Adrenal gland (tissue), 5 donors: ENCODE measurements at regions not wholly inside any gene's neighbourhood (a gene's known extent, or its start where the extent isn't known, plus 50 kb on each side); places are given as distances from the start of the nearest gene placed in this dataset.

Experiments used
- POLR2A ChIP-seq, 2 donors: fragments of 450-650 bp; IDR thresholded peaks; one replicate each; pipeline ENCODE4 v1.6.1; 2017; ENCODE audit warnings: antibody characterized with exemption in 2 of 2, mild to moderate bottlenecking in 2 of 2, moderate library complexity in 1 of 2
- TF ChIP-seq, protein P1 (sequence below), 6 experiments: fragments of 450-650 bp in 4 of 6; fragments of 200-600 bp in 2 of 6; sonication (generic) in 1 of 6; IDR thresholded peaks; 1 replicate in 5 of 6; 2 replicates in 1 of 6; pipeline versions ENCODE4 v1.5.1 to v1.8.0; 2016 to 2021; ENCODE audit warnings: antibody characterized with exemption in 6 of 6, mild to moderate bottlenecking in 2 of 6, moderate library complexity in 1 of 6
- donor health status: DM: no; HTN: no; CAD: no.

DNA sequence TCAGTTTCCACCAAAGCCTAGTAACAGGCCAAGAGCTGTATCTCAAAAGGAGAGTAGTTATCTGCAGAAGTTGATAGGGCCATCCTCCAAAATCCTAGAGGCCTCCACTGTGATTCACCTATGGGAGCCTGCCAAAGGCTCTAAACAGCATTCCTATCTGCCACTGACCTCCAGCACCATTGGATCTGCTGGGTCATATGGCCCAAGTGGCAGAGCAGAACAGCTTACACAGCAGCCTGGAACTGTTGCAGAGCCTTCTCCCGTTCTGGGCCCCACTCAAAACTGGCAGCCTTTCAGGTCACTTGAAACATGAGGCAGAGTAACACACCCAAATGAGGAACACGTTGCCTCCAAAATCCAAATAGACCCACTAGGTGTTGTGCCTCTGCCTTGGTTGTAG is 345.2 kb upstream of the RND3 start:
- TF ChIP-seq POLR2A (IDR thresholded peaks at IDR 0.05): no peak
- TF ChIP-seq, protein P1, sequence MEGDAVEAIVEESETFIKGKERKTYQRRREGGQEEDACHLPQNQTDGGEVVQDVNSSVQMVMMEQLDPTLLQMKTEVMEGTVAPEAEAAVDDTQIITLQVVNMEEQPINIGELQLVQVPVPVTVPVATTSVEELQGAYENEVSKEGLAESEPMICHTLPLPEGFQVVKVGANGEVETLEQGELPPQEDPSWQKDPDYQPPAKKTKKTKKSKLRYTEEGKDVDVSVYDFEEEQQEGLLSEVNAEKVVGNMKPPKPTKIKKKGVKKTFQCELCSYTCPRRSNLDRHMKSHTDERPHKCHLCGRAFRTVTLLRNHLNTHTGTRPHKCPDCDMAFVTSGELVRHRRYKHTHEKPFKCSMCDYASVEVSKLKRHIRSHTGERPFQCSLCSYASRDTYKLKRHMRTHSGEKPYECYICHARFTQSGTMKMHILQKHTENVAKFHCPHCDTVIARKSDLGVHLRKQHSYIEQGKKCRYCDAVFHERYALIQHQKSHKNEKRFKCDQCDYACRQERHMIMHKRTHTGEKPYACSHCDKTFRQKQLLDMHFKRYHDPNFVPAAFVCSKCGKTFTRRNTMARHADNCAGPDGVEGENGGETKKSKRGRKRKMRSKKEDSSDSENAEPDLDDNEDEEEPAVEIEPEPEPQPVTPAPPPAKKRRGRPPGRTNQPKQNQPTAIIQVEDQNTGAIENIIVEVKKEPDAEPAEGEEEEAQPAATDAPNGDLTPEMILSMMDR (IDR thresholded peaks at IDR 0.05): no peak
